ENCODE measurements at regions not wholly inside any gene's neighbourhood (a gene's known extent, or its start where the extent isn't known, plus 50 kb on each side); places are given as distances from the start of the nearest gene placed in this dataset.
"Not testable (repeated sequence)": the region's sequence is repeated elsewhere in the genome, so short reads cannot be mapped to it uniquely, and the experiment has no call there.

DNA sequence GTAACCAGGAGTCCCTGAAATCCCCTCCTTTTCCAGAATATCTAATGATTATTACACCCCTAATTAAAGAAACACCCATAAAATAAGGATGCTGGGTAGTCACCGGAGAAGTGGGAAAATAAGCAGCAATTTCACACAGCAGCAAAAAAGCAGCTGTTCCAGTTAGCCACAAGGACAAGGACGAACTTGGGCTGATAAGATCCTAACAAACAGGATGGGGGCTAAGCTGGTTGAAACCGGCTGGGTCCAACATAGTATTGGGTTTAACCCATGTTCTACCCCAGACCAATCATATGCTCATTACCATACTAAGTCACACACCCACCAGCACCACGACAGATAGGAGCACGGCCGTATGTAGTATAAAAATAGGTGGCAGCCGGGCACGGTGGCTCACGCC lies 100.7 kb downstream of the RPL10L start:
- Histone ChIP-seq H2BK5ac (ENCODE audit: low read length) (no peak overlapping the region), H3K9me3 (replicated peaks in 1 of 2; ENCODE audit: control insufficient read depth in 2 of 2, insufficient read depth in 1 of 2, low read depth in 1 of 2, low read length in 2 of 2) (peaks cover 0 to 2% of the 10 kb centered on the region in 2 donors), H3K36me3 (replicated peaks in 1 of 2; ENCODE audit: control insufficient read depth in 2 of 2, insufficient read depth in 2 of 2, low read length in 2 of 2) (no peaks in the 10 kb centered on the region), H3K9ac (ENCODE audit: low read depth, low read length, poor library complexity) (no peak overlapping the region), H2AK5ac (ENCODE audit: low read depth, low read length) (no peak overlapping the region), H3K23ac (ENCODE audit: low read depth, low read length, poor library complexity) (no peak overlapping the region), H2BK12ac (ENCODE audit: low read length) (no peak overlapping the region), H3K4me3 (ENCODE audit: low read length in 2 of 2) (no peak overlapping the region), H3K4me1 (ENCODE audit: control insufficient read depth in 2 of 2, insufficient read depth in 1 of 2, low read depth in 1 of 2, low read length in 2 of 2) (no peaks in the 10 kb centered on the region), H3K4ac (ENCODE audit: low read length) (no peak overlapping the region), H3K18ac (ENCODE audit: low read length) (no peak overlapping the region), H2AFZ (ENCODE audit: low read length) (no peak overlapping the region), H4K91ac (ENCODE audit: low read depth, low read length, poor library complexity) (no peak overlapping the region), H2BK120ac (ENCODE audit: low read depth, low read length) (no peak overlapping the region), H3K27me3 (ENCODE audit: control insufficient read depth in 3 of 3, insufficient read depth in 3 of 3, low read depth in 1 of 3, low read length in 3 of 3) (no peaks in the 10 kb centered on the region), H2BK15ac (ENCODE audit: low read length) (no peak overlapping the region), H3K4me2 (ENCODE audit: insufficient read depth, low read length, poor library complexity, severe bottlenecking) (no peak overlapping the region), H3K27ac (replicated peaks; ENCODE audit: low read length) (no peak overlapping the region), H3K14ac (ENCODE audit: low read length) (no peak overlapping the region), H3K79me1 (ENCODE audit: low read depth, low read length) (no peaks in the 10 kb centered on the region), H4K8ac (ENCODE audit: low read depth, low read length) (no peak overlapping the region)
- no peak for DNase-seq (ENCODE audit: low spot score)
- WGBS, 2 donors (ENCODE audit: extremely low coverage in 2 of 2, insufficient read length in 2 of 2, insufficient replicate concordance in 1 of 2), result no CpG with 5 or more reads among the region's 9 CpGs

DNA sequence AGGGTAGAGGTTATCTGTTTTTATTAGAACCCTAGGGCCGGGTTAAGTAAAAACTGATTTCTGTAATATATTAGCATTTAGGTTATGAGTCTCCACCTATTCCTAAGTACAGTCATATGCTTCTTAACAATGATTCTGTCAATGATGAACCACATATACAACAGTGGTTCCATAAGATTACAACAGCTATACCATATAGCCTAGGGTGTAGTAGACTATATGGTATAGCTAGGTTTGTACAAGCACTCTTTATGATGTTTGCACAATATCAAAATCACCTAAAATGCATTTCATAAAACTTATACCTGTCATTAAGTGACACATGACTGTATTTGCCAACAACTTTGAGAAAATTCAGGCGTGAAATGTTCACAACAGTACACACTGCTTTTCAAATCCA lies 110.6 kb downstream of the RPL10L start:
- Histone ChIP-seq H3K36me3 (replicated peaks in 1 of 2; ENCODE audit: control insufficient read depth in 2 of 2, insufficient read depth in 2 of 2, low read length in 2 of 2) (no peaks in the 10 kb centered on the region), H3K9me3 (replicated peaks in 1 of 2; ENCODE audit: control insufficient read depth in 2 of 2, insufficient read depth in 1 of 2, low read depth in 1 of 2, low read length in 2 of 2) (peaks cover 0 to 1% of the 10 kb centered on the region in 2 donors), H3K9ac (ENCODE audit: low read depth, low read length, poor library complexity) (no peak overlapping the region), H2AFZ (ENCODE audit: low read length) (no peak overlapping the region), H4K8ac (ENCODE audit: low read depth, low read length) (no peak overlapping the region), H2BK15ac (ENCODE audit: low read length) (no peak overlapping the region), H3K4me2 (ENCODE audit: insufficient read depth, low read length, poor library complexity, severe bottlenecking) (no peak overlapping the region), H3K27me3 (ENCODE audit: control insufficient read depth in 3 of 3, insufficient read depth in 3 of 3, low read depth in 1 of 3, low read length in 3 of 3) (no peaks in the 10 kb centered on the region), H3K4me1 (ENCODE audit: control insufficient read depth in 2 of 2, insufficient read depth in 1 of 2, low read depth in 1 of 2, low read length in 2 of 2) (no peaks in the 10 kb centered on the region), H3K23ac (ENCODE audit: low read depth, low read length, poor library complexity) (no peak overlapping the region), H2BK5ac (ENCODE audit: low read length) (no peak overlapping the region), H3K18ac (ENCODE audit: low read length) (no peak overlapping the region), H3K4ac (ENCODE audit: low read length) (no peak overlapping the region), H4K91ac (ENCODE audit: low read depth, low read length, poor library complexity) (no peak overlapping the region), H2BK12ac (ENCODE audit: low read length) (no peak overlapping the region), H2AK5ac (ENCODE audit: low read depth, low read length) (no peak overlapping the region), H3K4me3 (ENCODE audit: low read length in 2 of 2) (no peak overlapping the region), H2BK120ac (ENCODE audit: low read depth, low read length) (no peak overlapping the region), H3K14ac (ENCODE audit: low read length) (no peak overlapping the region), H3K27ac (replicated peaks; ENCODE audit: low read length) (no peak overlapping the region), H3K79me1 (ENCODE audit: low read depth, low read length) (no peaks in the 10 kb centered on the region)
- WGBS, 2 donors (ENCODE audit: extremely low coverage in 2 of 2, insufficient read length in 2 of 2, insufficient replicate concordance in 1 of 2), result no CpG with 5 or more reads among the region's 2 CpGs
- no peak for DNase-seq (ENCODE audit: low spot score)

GRCh38 chr14:46519121-46519520 lies 132.5 kb downstream of the RPL10L start:
- H2BK120ac ChIP-seq (ENCODE audit: low read depth, low read length), result no peak overlapping the region
- no peaks in the 10 kb centered on the region for H3K27me3 ChIP-seq (ENCODE audit: control insufficient read depth in 3 of 3, insufficient read depth in 3 of 3, low read depth in 1 of 3, low read length in 3 of 3)
- no peak overlapping the region for H2AFZ ChIP-seq (ENCODE audit: low read length)
- H4K8ac ChIP-seq (ENCODE audit: low read depth, low read length), result no peak overlapping the region
- H3K4me1 ChIP-seq (ENCODE audit: control insufficient read depth in 2 of 2, insufficient read depth in 1 of 2, low read depth in 1 of 2, low read length in 2 of 2), result no peaks in the 10 kb centered on the region
- no peak overlapping the region for H3K9ac ChIP-seq (ENCODE audit: low read depth, low read length, poor library complexity)
- H3K23ac ChIP-seq (ENCODE audit: low read depth, low read length, poor library complexity), result no peak overlapping the region
- DNase-seq (ENCODE audit: low spot score), result no peak
- no peaks in the 10 kb centered on the region for H3K36me3 ChIP-seq (replicated peaks in 1 of 2; ENCODE audit: control insufficient read depth in 2 of 2, insufficient read depth in 2 of 2, low read length in 2 of 2)
- no peak overlapping the region for H3K18ac ChIP-seq (ENCODE audit: low read length)
- no peak overlapping the region for H2BK15ac ChIP-seq (ENCODE audit: low read length)
- no peaks in the 10 kb centered on the region for H3K79me1 ChIP-seq (ENCODE audit: low read depth, low read length)
- no peak overlapping the region for H3K27ac ChIP-seq (replicated peaks; ENCODE audit: low read length)
- H4K91ac ChIP-seq (ENCODE audit: low read depth, low read length, poor library complexity), result no peak overlapping the region
- no peak overlapping the region for H3K4me3 ChIP-seq (ENCODE audit: low read length in 2 of 2)
- no peak overlapping the region for H3K14ac ChIP-seq (ENCODE audit: low read length)
- H2BK5ac ChIP-seq (ENCODE audit: low read length), result no peak overlapping the region
- no peak overlapping the region for H2BK12ac ChIP-seq (ENCODE audit: low read length)
- H3K4ac ChIP-seq (ENCODE audit: low read length), result no peak overlapping the region
- H3K9me3 ChIP-seq (replicated peaks in 1 of 2; ENCODE audit: control insufficient read depth in 2 of 2, insufficient read depth in 1 of 2, low read depth in 1 of 2, low read length in 2 of 2), result no peaks in the 10 kb centered on the region
- no peak overlapping the region for H2AK5ac ChIP-seq (ENCODE audit: low read depth, low read length)
- no peak overlapping the region for H3K4me2 ChIP-seq (ENCODE audit: insufficient read depth, low read length, poor library complexity, severe bottlenecking)

- not testable (repeated sequence) for H3K9me3 ChIP-seq (replicated peaks in 1 of 2; ENCODE audit: control insufficient read depth in 2 of 2, insufficient read depth in 1 of 2, low read depth in 1 of 2, low read length in 2 of 2); H3K27me3 ChIP-seq (ENCODE audit: control insufficient read depth in 3 of 3, insufficient read depth in 3 of 3, low read depth in 1 of 3, low read length in 3 of 3); H2BK120ac ChIP-seq (ENCODE audit: low read depth, low read length); H2BK12ac ChIP-seq (ENCODE audit: low read length); DNase-seq (ENCODE audit: low spot score); H3K18ac ChIP-seq (ENCODE audit: low read length); H2BK5ac ChIP-seq (ENCODE audit: low read length); H3K4me1 ChIP-seq (ENCODE audit: control insufficient read depth in 2 of 2, insufficient read depth in 1 of 2, low read depth in 1 of 2, low read length in 2 of 2); H3K79me1 ChIP-seq (ENCODE audit: low read depth, low read length); H3K14ac ChIP-seq (ENCODE audit: low read length); H3K27ac ChIP-seq (replicated peaks; ENCODE audit: low read length); H2BK15ac ChIP-seq (ENCODE audit: low read length); H3K4me2 ChIP-seq (ENCODE audit: insufficient read depth, low read length, poor library complexity, severe bottlenecking); H3K9ac ChIP-seq (ENCODE audit: low read depth, low read length, poor library complexity); H3K36me3 ChIP-seq (replicated peaks in 1 of 2; ENCODE audit: control insufficient read depth in 2 of 2, insufficient read depth in 2 of 2, low read length in 2 of 2); H3K4ac ChIP-seq (ENCODE audit: low read length); H3K4me3 ChIP-seq (ENCODE audit: low read length in 2 of 2); H4K91ac ChIP-seq (ENCODE audit: low read depth, low read length, poor library complexity); H2AK5ac ChIP-seq (ENCODE audit: low read depth, low read length); H3K23ac ChIP-seq (ENCODE audit: low read depth, low read length, poor library complexity); H4K8ac ChIP-seq (ENCODE audit: low read depth, low read length)
- peak overlapping the region; percentile 40 for H2AFZ ChIP-seq (ENCODE audit: low read length)
- WGBS, 2 donors (ENCODE audit: extremely low coverage in 2 of 2, insufficient read length in 2 of 2, insufficient replicate concordance in 1 of 2), result no CpG with 5 or more reads among the region's 13 CpGs
Measured at GRCh38 chr14:46508752-46509151, 142.8 kb downstream of the RPL10L start.

Measured in neuronal stem cell (in vitro differentiated cells).